ENCODE measurements at regions not wholly inside any gene's neighbourhood (a gene's known extent, or its start where the extent isn't known, plus 50 kb on each side); places are given as distances from the start of the nearest gene placed in this dataset.

DNA sequence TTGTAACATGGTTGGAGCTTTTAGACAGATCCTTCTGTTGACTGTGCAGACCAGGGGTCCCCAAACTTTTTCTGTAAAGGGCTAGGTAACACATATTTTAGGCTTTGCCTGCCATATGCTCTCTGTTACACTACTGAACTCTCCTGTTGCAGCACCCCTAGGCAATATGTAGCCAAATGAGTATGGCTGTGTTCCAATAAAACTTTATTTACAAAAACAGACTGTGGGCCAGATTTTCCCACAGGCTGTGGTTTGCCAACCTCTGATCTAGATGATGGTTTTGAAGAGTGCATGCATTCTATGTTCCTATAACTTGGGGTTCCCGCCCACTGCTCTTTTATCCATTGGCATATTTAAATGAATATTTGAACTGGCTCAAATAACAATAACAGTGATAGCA lies 180.3 kb upstream of the VASH1 start:
- TF ChIP-seq YY1 (IDR thresholded peaks at IDR 0.05; ENCODE audit: extremely low read depth, insufficient replicate concordance, low read depth, low read length) (no peak), JUND (IDR thresholded peaks at IDR 0.05) (no peak), ZNF274 (IDR thresholded peaks at IDR 0.05; ENCODE audit: low read depth, low read length) (no peak), EZH2phosphoT487 (IDR thresholded peaks at IDR 0.05; ENCODE audit: borderline replicate concordance) (no peak), CTCF (IDR thresholded peaks at IDR 0.05 in 2 of 3, conservative IDR thresholded peaks at IDR 0.05 in 1 of 3; ENCODE audit: borderline replicate concordance in 1 of 3, insufficient read depth in 1 of 3, low read depth in 2 of 3, low read length in 2 of 3) (no peak), CBX3 (IDR thresholded peaks at IDR 0.05; ENCODE audit: low read depth) (no peak), POLR2AphosphoS5 (IDR thresholded peaks at IDR 0.05; ENCODE audit: low read depth, low read length) (no peak)
- TF ChIP-seq, protein P1, sequence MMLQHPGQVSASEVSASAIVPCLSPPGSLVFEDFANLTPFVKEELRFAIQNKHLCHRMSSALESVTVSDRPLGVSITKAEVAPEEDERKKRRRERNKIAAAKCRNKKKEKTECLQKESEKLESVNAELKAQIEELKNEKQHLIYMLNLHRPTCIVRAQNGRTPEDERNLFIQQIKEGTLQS (IDR thresholded peaks at IDR 0.05) = no peak
